Stimulated activated CD4-positive, alpha-beta T cell treated with anti-CD3 and anti-CD28 coated beads, Interleukin-12 subunit alpha, Interleukin-12 subunit beta, amount 100 ng/mL, for 24 hours (primary cell): ENCODE measurements at regions not wholly inside any gene's neighbourhood (a gene's known extent, or its start where the extent isn't known, plus 50 kb on each side); places are given as distances from the start of the nearest gene placed in this dataset.

Source experiments
- DNase-seq, 2 experiments: peaks; one replicate each; pipeline ENCODE4 v3.0.0-alpha.2; 2020; ENCODE audit warnings: low read depth in 2 of 2

GRCh38 chr13:40114305-40114896 is 458.9 kb downstream of the COG6 start:
- DNase-seq, result no peak

DNA sequence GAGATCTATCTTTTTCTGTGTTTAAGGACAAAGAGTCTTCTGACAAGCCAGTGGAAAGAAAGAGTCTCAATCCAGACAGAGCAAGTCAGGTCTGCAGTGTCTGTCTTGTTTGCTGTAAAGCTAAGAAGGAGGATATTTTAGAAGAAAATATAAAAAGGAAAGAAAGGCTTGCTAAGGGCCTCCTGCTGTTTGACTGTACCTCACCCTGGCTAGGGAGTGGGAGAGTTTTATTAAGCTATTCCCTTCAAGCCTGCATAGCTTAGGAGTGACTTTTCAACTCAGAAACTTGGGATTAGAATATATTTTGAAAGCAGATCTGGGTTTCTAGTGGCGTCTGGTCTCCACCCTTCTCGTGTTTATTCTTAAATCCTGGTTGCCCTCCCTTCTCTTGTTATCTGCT is 460.0 kb downstream of the COG6 start:
- no peak for DNase-seq

- DNase-seq, result no peak
These were observed 460.5 kb downstream of the COG6 start for GRCh38 chr13:40116008-40116407.

DNA sequence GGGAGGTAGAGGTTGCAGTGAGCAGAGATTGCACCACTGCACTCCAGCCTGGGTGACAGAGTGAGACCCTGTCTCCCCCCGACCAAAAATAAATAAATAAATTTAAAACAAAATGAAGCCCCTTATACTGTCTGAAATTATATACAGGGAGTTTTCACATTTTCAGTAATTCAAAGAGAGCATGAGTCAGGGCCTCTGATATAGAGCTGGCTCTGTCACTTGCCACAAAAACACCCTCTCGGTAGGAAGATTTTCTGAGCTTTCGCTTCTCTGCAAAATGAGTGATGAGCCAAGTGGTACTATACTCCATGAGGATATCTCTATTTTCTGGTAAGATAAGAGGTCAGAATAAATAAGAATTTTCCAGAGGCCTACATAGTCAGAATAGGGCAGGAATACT is 462.9 kb downstream of the COG6 start:
- DNase-seq, result no peak

GRCh38 chr13:40119852-40120251 is 464.4 kb downstream of the COG6 start:
- DNase-seq, result no peak

GRCh38 chr13:40120288-40120687 is 464.8 kb downstream of the COG6 start:
- no peak for DNase-seq

DNA sequence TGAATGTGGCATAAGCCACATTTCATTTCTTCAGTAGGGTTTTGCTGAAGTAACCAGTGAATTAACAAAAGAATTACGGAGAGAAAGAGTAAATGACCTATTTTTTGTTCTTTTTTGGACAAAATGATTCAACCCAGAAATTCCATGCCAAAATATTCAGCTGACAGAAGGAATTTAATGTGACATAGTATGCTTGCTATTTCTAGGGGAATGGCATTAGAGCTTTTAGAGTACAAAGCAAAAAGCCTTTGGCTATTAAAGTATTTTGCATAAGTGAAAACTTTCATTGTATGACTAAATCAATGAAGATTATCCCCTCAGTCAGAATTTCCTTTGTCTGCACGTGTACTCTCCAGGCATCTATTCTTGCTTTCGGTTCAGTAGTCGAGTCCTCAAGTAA is 465.3 kb downstream of the COG6 start:
- no peak for DNase-seq

DNA sequence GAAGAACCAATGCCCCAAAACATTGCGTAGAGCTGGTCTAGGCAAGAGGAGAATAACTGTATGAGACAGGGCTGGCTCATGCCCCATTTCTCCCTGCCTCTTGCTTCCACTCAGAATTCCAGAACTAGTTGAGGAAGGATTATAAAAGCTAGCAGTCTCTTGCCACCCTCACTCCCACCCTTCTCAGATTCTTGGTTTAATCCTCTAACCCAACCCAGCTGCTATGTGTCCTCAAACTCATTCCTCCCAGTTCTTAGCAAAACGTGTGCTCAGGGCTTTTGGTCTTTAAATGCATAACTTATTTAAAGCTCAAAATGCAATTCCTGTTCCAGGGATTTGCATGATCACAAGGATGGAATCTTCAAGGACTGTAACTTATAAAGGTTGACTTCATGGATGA is 466.3 kb downstream of the COG6 start:
- DNase-seq, result no peak

GRCh38 chr13:40123962-40124632 is 468.6 kb downstream of the COG6 start:
- no peak for DNase-seq

GRCh38 chr13:40124633-40125015 is 469.2 kb downstream of the COG6 start:
- no peak for DNase-seq

DNA sequence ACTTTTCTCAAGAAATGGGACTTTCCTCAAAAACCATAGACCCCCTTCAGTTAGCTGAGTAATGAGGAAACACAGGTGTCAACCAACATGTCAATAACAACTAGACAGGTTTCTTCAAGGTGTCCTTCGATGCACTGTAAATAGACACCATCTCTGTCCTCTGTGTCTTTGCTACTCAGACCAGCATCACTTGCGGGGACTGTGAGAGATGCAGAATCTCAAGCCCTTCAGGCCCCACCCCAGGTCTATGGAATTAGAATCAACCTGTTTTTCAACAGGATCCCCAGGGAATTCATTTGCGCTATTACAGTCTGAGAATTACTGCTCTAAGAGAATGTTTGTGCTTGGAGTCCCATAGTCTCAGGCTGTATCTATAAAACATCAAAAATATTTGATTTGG is 469.9 kb downstream of the COG6 start:
- no peak for DNase-seq

- DNase-seq, result no peak
These were observed 471.0 kb downstream of the COG6 start for GRCh38 chr13:40126306-40127085.

GRCh38 chr13:40127476-40127875 is 472.0 kb downstream of the COG6 start:
- no peak for DNase-seq

- DNase-seq, result no peak
These were observed 472.5 kb downstream of the COG6 start for GRCh38 chr13:40127925-40128324.

GRCh38 chr13:40129467-40129866 is 474.0 kb downstream of the COG6 start:
- no peak for DNase-seq

- DNase-seq, result no peak
These were observed 475.6 kb downstream of the COG6 start for GRCh38 chr13:40130871-40131636.

DNA sequence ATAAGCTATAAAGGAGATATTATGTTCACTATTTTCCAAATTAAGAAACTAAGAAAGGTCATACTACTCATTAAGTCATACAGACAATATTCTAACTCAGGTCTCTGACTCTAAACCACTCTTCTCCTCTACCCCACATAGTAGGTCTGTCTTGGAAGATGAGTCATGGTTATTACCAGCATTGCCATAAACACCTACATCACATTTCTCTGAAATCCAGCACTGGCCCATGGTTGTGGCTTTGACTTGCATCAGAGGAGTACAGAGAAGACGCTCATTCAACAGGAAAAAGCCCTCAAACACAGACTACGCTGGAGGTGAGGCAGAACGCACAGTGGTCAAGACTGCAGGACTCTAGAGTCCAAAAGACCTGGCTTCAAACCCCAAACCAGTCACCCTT is 476.8 kb downstream of the COG6 start:
- no peak for DNase-seq

- DNase-seq, result no peak
These were observed 481.4 kb downstream of the COG6 start for GRCh38 chr13:40136896-40137295.

GRCh38 chr13:40137400-40137799 is 481.9 kb downstream of the COG6 start:
- DNase-seq, result no peak

DNA sequence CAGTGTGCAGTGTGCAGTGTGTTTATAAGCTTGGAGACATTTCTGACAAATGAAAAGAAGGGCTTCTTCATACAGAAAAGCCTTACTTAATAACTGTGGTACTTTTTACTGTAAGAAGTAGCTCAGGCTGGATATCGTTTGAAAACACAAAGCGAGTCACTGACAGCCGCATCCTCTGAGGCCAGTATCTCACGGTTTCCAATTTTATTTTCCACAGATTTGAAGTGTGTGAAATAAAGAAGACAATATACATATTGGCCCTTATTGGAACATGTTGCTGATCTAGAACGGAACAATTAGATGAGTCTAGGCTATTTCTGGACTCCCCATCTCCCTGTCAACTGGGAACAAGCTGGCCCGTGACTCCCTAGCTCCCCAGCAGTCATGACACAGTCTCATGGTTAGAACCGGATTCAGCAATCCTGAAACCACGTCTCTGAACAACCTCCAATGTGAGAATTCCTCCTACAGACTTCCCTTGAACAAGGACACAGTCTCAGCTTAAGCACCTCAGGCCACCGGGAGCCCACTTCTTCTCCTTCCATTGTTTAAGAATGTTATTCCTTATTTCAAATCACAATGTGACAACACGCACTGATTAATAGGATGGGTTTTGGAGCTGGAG is 484.5 kb downstream of the COG6 start:
- no peak for DNase-seq

- DNase-seq, result no peak
These were observed 486.5 kb downstream of the COG6 start for GRCh38 chr13:40141859-40142555.
